NCI-H2196 treated with DMSO at 0.1 percent for 48 hours (cell line): ENCODE measurements at regions not wholly inside any gene's neighbourhood (a gene's known extent, or its start where the extent isn't known, plus 50 kb on each side); places are given as distances from the start of the nearest gene placed in this dataset.
"Not testable (repeated sequence)": the region's sequence is repeated elsewhere in the genome, so short reads cannot be mapped to it uniquely, and the experiment has no call there.

Experiments used
- DNase-seq: peaks from one replicate; lab custom pipeline; 2025; ENCODE audit not compliant: unreplicated experiment; lab: John Stamatoyannopoulos, UW

DNA sequence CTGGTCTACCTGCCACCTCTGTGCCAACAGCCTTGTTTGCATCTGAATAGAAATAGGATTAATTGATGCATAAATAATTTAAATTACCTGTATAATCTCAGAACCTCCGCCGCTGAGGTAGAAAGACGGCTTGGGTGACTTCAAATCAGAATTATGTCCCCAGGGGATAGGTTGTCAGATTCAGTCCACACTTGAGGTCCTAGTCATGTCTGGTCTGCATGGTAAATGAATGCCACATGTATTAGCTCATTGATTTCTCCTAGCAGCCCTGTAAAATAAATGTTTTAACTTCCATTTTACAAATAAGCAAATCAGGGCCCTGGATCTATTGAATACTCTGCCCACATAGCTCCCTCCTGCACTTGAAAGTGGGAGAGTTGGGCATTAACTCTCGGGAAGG lies 368.0 kb upstream of the WWC1 start:
- no peak for DNase-seq

DNA sequence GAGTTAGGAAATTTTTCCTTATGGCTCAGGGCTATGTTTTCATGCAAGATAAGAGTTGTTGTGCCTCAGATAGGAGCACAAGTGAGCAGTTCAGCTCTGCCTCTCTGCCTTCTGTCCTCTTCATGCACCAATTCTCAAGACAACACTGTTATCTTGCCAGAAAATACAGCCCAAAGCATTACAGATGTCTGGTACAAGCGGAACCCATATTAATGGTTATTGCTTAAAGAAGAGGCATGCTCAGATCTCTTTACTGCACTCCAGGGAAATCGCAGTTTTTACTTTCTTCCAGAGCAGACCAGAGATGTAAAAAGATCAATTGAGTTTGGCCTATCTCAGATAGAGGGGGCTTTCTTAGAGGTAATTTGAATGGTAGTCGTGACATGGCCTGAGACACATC lies 361.6 kb upstream of the WWC1 start:
- no peak for DNase-seq

DNA sequence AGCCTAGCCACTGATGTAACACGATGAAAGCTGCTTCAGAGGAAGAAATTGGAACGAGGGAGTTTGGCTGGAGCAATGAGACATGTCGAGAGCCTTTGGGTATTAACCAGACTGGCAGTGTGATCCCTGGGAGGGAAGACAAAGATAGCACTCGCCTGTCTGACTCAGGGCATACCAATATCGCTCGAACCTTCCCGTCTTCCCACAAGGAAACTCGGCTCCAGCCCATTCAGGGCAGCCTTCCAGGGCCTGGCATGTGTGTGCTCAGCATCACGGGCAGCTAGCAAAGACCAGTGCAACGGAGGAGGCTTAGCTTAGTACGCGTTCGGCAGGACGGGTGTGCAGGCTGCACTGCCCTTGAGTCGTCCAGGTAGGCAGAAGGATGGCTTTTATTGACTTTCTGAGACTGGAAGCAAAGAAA lies 356.9 kb upstream of the WWC1 start:
- DNase-seq: no peak

GRCh38 chr5:167936022-167936421 lies 355.4 kb upstream of the WWC1 start:
- no peak for DNase-seq

DNA sequence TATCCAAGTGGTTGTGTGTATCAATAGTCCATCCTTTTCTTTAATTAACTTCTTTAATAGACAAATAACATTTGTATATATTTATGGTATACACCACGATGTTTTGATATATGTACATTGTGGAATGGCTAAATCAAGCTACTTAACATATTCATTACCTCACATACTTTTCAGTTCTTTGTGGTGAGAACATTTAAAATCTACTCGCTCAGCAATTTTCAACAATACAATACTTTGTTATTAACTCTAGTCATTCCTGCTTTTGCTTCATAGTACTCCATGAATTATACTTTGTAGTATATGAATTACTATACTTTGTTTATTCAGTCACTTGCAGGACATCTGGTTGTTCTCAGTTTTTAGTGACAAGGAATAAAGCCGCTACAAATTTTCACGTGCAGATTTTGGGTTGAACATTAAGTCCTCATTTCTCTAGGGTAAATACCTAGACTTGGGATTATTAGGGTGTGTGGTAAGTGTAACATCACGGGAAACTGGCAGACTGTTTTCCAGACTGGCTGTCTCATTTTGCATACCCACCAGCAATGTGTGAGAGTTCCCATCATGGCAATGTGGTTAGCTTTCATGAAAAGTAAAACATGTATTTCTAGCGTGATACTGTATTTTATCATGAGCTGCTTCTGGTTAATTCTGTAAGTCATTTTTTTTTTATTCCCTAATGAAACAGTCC lies 354.4 kb upstream of the WWC1 start:
- no peak for DNase-seq

- no peak for DNase-seq
Measured at GRCh38 chr5:167937635-167937998, 353.8 kb upstream of the WWC1 start.

DNA sequence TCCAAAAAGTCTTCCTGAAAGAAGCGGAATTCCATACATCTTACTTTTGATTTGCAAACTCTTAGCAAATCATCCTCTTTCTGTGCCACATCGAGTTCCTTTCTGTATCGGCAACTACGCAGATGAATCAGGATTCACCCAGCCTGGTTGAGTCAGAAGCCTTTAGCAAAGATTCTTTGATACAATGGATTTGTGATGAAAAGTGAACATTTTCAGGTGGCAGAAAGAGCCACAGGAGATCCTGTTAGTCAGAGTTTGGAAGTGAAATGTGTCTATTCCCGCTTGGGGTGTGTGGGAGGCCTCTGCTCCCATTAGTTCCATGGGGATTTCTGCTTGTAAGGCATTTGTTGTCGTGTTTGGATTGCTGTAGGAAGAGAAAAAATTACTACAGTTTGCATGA lies 351.8 kb upstream of the WWC1 start:
- DNase-seq: no peak

GRCh38 chr5:167940911-167941310 lies 350.5 kb upstream of the WWC1 start:
- no peak for DNase-seq

DNA sequence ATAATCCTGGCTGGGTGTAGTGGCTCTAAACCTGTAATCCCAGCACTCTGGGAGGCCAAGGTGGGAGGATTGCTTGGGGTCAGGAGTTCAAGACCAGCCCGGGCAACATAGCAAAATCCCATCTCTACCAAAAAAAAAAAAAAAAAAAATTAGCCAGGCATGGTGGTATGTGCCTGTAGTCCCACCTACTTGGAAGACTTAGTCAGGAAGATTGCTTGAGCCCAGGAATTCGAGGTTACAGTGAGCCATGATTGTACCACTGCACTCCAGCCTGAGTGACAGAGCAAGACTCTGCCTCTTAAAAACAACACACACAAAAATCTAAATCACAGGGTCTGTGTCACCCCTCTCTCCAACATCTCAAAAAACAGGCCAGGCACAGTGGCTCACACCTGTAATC lies 349.9 kb upstream of the WWC1 start:
- not testable (repeated sequence) for DNase-seq

DNA sequence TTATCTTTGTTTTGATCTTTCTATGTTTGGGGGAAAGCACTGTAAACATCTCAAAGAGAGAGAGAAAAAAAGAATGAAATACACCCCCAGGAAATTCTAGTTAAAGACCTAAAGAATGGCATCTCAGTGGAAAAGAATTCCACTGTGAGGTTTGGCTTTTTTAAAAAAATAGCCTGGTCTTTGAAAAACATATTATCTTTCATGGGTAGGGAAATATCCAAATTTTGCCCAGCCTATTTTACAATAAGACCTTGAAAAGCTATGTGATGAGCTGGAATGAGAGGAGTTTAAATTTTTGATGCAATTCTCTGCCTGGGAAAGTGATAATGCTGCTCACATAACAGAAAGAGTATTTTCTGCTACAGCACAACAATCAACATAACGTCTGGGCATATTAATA lies 348.1 kb upstream of the WWC1 start:
- no peak for DNase-seq

DNA sequence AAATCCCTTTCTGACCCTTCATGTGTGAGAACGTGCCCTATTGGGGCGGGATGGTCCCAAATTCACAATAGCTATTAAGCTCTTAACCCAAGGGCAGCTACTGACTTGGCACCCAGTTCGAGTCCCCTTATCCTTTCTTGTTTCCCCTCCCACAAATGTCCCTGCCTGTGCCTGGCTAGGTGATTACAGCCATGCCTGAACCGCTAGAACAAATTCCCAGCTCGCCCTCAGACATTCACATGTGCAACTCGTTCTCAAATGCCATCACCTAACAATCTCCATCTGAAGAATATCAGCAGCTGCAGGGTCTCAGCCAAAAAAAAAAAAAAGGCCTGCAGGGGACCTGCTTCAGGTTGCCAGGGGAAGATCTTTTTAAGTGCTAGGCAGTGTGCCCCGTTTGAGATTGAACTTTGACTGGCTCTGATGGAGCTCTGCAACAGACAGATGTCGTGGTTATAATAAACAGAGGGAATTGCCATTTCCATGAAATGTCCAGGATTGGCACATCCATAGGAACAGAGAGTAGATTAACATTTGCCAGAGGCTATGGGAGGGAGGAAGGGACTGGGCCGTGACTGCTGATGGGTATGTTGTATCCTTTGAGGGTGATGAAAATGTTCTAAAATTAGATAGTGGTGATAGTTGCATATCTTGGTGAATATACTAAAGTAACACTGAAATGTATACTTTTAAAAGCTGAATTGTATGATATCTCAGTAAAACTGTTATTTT lies 347.2 kb upstream of the WWC1 start:
- no peak for DNase-seq

- no peak for DNase-seq
Measured at GRCh38 chr5:167945542-167946384, 345.7 kb upstream of the WWC1 start.

DNA sequence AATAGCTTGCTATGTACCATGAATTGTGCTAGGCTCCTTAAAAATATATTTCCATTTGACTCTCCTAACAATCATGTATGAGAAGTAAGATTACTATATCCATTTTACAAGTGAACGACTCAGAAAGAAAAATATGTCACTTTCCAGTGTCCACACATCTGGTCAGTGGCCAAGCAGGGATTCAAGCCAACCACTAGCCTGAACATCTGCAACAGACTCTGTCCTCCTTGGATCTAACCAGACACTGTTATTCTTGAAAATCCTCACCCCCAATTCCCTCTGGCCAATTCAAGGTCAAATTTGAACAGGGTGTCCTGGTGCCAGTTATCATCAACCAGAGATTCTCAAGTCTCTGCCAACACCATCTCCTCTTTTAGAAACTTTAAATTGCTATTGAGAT lies 344.1 kb upstream of the WWC1 start:
- no peak for DNase-seq

- no peak for DNase-seq
Measured at GRCh38 chr5:167948251-167948650, 343.2 kb upstream of the WWC1 start.

DNA sequence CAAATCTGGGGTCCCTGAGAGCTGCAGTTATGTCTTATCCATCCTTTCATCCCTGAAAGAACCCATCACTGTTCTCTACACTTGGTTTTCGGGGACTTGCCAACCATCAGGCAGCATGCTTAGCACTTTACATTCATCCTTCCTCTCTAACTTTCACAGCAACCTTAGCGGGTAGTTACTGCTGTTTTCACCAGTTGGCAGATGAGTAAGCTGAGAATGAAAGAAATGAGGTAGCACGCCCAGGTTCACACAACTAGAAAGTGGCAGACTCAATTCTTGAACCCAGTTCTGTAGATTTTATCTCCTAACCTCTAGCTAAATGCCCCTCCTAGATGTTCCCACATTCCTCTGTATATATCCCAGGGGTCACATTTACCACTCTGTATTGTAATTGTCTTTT lies 342.0 kb upstream of the WWC1 start:
- no peak for DNase-seq

- no peak for DNase-seq
Measured at GRCh38 chr5:167950126-167950721, 341.2 kb upstream of the WWC1 start.

GRCh38 chr5:167951116-167951515 lies 340.3 kb upstream of the WWC1 start:
- no peak for DNase-seq

DNA sequence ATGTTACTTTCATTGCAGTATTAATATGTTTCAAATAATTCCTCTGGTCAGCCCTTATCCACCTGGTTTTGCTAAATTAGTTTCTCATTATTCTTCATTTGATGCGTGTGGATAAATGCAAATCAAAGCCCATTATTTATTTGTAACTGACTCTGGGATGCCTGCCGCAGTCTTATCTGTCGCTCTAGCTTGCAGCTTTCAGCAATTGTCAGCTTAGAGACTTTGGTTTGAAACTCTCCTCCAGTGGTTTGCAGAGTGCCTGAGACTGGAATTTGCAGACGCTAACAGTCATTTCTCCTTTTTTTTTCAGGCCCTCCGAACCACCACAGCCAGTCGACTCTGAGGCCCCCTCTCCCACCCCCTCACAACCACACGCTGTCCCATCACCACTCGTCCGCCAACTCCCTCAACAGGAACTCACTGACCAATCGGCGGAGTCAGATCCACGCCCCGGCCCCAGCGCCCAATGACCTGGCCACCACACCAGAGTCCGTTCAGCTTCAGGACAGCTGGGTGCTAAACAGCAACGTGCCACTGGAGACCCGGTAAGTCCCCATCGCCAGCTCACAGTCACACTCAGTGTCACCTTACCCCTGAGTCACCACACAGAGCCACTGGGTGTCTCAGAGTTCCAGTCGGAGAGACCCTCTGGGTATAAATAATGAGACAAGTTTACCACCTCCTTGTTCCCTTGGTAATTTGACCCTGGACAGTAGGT lies 339.0 kb upstream of the WWC1 start:
- DNase-seq: no peak

GRCh38 chr5:167953151-167953798 lies 338.2 kb upstream of the WWC1 start:
- DNase-seq: no peak

- DNase-seq: no peak
Measured at GRCh38 chr5:167961731-167962130, 329.7 kb upstream of the WWC1 start.
